GM12891 (cell line): ENCODE measurements at regions not wholly inside any gene's neighbourhood (a gene's known extent, or its start where the extent isn't known, plus 50 kb on each side); places are given as distances from the start of the nearest gene placed in this dataset.

ENCODE experiments used
- DNase-seq: peaks from one replicate; pipeline ENCODE4 v3.0.0; 2011; ENCODE audit warnings: low spot score; ENCODE audit not compliant: insufficient read length
- FAIRE-seq: peaks from 2 replicates; lab custom pipeline; 2011; peaks lifted over from hg19 to GRCh38; lab: Jason Lieb, UNC
- PAX5 ChIP-seq: IDR thresholded peaks from 2 replicates; pipeline ENCODE4 v1.6.1; 2011; ENCODE audit warnings: low read length, moderate library complexity, mild to moderate bottlenecking; ENCODE audit not compliant: insufficient read depth, severe bottlenecking
- POLR2A ChIP-seq: IDR thresholded peaks from 2 replicates; pipeline ENCODE4 v1.6.1; 2011; ENCODE audit warnings: low read depth, low read length, control low read depth
- POLR2AphosphoS5 ChIP-seq: IDR thresholded peaks from 2 replicates; pipeline ENCODE4 v1.6.1; 2011; ENCODE audit warnings: low read depth, low read length, control low read depth
- POU2F2 ChIP-seq: IDR thresholded peaks from 2 replicates; pipeline ENCODE4 v1.6.1; 2011; ENCODE audit warnings: low read depth, mild to moderate bottlenecking, control low read depth, low read length, moderate library complexity
- SPI1 ChIP-seq: IDR thresholded peaks from 2 replicates; pipeline ENCODE4 v1.6.1; 2011; ENCODE audit warnings: low read depth, low read length, control low read depth
- TAF1 ChIP-seq: IDR thresholded peaks from 2 replicates; pipeline ENCODE4 v1.6.1; 2011; ENCODE audit warnings: low read depth, low read length, control low read depth

DNA sequence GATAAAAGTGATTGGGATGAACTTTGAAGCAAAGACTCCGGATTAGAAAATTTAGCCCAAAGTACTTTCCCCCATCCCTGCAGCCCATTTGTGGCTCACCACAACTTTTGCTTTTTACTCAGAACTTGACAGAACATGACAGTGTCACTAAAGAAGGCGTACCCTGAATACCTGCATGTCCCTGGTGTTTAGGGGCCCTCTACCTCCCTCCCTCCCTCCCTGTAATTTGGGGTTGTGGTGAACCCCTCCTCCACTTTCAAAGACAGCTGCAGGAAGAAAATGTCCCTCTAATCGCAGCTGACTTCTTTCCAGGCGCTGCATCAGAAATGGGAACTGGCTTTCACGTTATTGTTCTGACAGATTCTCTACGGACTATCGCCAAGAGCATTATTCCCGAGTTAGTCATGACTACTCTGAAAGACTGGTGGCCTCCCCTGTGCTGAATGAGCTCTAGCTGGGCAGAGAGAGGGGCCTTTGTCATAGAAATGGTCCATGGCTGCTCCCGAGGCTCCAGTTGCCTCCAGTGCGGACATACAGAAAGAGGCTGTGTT lies 93.2 kb upstream of the ARHGEF3 start:
- peak; percentile 90 for FAIRE-seq

GRCh38 chr3:56890448-56891091 lies 88.8 kb upstream of the ARHGEF3 start:
- TF ChIP-seq POLR2AphosphoS5 (no peak), PAX5 (no peak), POLR2A (no peak), SPI1 (no peak), TAF1 (no peak), POU2F2 (no peak)
- DNase-seq (no peak), FAIRE-seq (no peak)

More for the DNA sequence above, 93.2 kb upstream of the ARHGEF3 start:
- peak; percentile 35 for DNase-seq
- TF ChIP-seq PAX5: no peak
- TF ChIP-seq TAF1: no peak
- TF ChIP-seq SPI1: no peak
- TF ChIP-seq POU2F2: peak; percentile 85

DNA sequence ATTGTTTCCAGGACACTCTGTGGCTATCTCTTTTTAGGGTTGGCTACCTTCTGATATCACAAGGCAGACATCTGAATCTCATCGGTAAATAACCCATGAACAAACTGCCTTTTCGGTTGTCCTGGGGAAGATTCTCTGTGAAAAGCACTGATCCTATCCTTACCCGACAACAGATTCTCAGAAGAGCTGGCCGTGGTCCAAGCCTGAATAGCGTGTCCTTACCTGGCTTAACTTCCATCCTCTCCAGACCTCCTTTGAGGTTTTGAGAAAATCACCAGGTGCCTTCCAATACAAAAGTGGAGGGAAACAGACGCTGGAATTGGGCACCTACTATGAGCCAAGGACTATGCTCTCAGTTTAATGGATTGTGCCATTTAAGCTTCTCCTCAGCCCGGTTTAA lies 87.4 kb upstream of the ARHGEF3 start:
- FAIRE-seq (no peak), DNase-seq (no peak)
- TF ChIP-seq PAX5 (no peak), SPI1 (no peak), POLR2A (no peak), TAF1 (no peak), POLR2AphosphoS5 (no peak), POU2F2 (no peak)

DNA sequence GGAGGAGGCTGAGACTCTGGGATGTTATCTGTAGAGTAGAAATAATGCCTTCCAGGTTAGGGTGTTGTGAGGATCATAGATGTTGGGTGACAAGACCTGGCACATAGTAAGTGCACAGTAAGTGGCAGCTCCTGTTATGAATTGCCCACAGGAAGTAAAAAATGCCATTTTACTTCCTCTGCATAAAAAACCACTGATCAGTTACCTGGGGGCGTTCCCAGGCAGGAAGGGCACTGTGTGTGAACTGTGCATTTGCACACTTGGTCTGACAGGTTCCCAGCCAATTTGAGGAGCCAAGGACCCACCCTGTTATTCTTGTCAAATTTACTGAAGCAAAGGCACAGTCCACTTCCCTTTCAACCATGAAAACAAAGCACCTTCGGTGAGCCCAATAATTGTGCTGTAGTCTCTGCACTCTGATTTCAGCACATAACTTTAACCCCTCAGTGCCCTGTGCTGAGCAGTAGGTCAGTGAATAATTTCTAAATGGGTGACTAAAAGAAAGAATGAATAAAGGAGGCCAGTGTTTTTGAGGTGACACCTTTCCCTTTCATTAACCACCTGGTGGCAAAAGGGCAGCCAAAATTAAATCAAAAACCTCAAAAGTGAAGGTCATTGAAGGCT lies 85.8 kb upstream of the ARHGEF3 start:
- DNase-seq (no peak), FAIRE-seq (peak; percentile 75)
- TF ChIP-seq POU2F2 (no peak), PAX5 (no peak), TAF1 (no peak), POLR2A (no peak), POLR2AphosphoS5 (no peak), SPI1 (no peak)

- TF ChIP-seq POU2F2: no peak
- TF ChIP-seq POLR2A: no peak
- no peak for TF ChIP-seq POLR2AphosphoS5
- TF ChIP-seq SPI1: no peak
- TF ChIP-seq TAF1: no peak
- no peak for TF ChIP-seq PAX5
- FAIRE-seq: no peak
Measured at GRCh38 chr3:56886314-56886713, 84.6 kb upstream of the ARHGEF3 start.

GRCh38 chr3:56885879-56886278 lies 84.1 kb upstream of the ARHGEF3 start:
- DNase-seq (no peak), FAIRE-seq (no peak)
- no peak for TF ChIP-seq POLR2AphosphoS5
- no peak for TF ChIP-seq PAX5
- no peak for TF ChIP-seq POLR2A
- no peak for TF ChIP-seq POU2F2
- no peak for TF ChIP-seq SPI1
- TF ChIP-seq TAF1: no peak

More at GRCh38 chr3:56886314-56886713, 84.6 kb upstream of the ARHGEF3 start:
- no peak for DNase-seq

- no peak for DNase-seq
- no peak for FAIRE-seq
- TF ChIP-seq POLR2A: no peak
- TF ChIP-seq PAX5: no peak
- TF ChIP-seq SPI1: no peak
- TF ChIP-seq POU2F2: no peak
- no peak for TF ChIP-seq POLR2AphosphoS5
- no peak for TF ChIP-seq TAF1
Measured at GRCh38 chr3:56885453-56885852, 83.7 kb upstream of the ARHGEF3 start.

DNA sequence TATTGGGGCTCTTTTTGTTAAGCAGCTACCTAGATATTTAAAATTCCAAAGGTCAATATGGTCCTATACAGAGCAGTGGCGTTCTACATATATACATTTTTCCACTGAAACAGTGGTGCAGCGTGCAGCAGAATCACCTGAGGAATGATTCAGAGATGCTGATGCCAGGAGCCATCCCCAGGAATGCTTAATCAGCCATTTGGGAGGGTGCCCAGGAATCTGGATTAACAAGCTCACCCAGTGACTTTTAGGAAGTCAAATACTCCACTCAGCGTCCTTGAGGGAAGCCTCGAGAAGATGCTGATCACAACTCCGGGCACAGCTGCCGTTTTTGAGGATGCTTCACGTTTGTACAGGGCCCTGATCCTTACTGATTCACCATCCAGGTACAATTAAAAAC lies 82.6 kb upstream of the ARHGEF3 start:
- FAIRE-seq (no peak), DNase-seq (no peak)
- no peak for TF ChIP-seq TAF1
- no peak for TF ChIP-seq POU2F2
- TF ChIP-seq PAX5: no peak

DNA sequence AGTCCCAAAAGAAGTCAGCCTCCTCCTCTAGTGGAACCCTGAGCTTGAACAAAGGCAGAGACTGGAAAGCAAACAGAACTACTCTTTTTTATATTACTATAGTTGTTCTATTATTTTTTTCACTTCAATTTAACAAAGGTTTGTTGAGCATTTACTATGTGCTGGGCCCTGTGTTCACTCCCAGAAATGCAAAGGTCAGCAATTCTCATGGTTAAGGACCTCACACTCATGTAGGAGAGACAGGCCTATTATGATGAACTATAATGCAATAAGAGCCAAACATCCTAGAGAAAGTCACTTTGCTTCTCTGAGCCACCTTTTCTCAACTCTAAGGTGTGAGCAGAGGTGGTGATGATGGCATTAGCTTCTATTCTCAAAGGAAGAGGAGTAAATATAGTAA lies 82.1 kb upstream of the ARHGEF3 start:
- no peak for DNase-seq
- no peak for FAIRE-seq
- TF ChIP-seq POLR2AphosphoS5: no peak
- no peak for TF ChIP-seq PAX5
- no peak for TF ChIP-seq TAF1
- no peak for TF ChIP-seq POLR2A
- no peak for TF ChIP-seq SPI1
- TF ChIP-seq POU2F2: no peak

DNA sequence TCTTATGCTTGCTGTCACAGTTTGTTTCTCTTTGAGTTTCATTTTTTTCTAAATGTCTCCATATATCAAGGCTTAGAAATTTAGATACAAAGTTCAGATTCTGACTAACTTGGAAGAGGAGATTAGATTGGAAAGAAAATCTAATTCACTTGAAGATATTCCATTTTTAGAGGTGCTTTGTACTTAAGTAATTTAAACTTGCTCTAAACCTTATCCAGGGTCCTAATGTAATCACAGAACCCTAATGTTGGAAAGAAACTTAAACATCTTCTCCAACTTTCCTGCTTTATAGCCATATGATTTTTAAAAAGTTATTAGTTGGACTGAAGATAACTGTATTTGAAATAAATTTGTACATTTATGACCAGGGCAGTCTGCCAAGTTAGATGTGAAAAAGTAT lies 81.1 kb upstream of the ARHGEF3 start:
- DNase-seq (no peak), FAIRE-seq (no peak)
- TF ChIP-seq POU2F2 (no peak), TAF1 (no peak), SPI1 (no peak), POLR2AphosphoS5 (no peak), PAX5 (no peak), POLR2A (no peak)

- no peak for TF ChIP-seq POU2F2
- no peak for TF ChIP-seq POLR2A
- no peak for TF ChIP-seq TAF1
- TF ChIP-seq POLR2AphosphoS5: no peak
- TF ChIP-seq SPI1: no peak
- no peak for TF ChIP-seq PAX5
- FAIRE-seq: no peak
Measured at GRCh38 chr3:56881841-56882240, 80.1 kb upstream of the ARHGEF3 start.

More at GRCh38 chr3:56881841-56882240, 80.1 kb upstream of the ARHGEF3 start:
- DNase-seq: no peak
